Retinal pigment epithelial cell (primary cell): ENCODE measurements at regions not wholly inside any gene's neighbourhood (a gene's known extent, or its start where the extent isn't known, plus 50 kb on each side); places are given as distances from the start of the nearest gene placed in this dataset.

Source experiments
- DNase-seq: peaks from one replicate; pipeline ENCODE4 v3.0.0-alpha.2; 2010; ENCODE audit warnings: low read depth
- H3K4me3 ChIP-seq: 2 replicates; pipeline ENCODE4 v1.5.1; 2011; ENCODE audit warnings: mild to moderate bottlenecking, low read length, control low read depth, moderate library complexity
- TF ChIP-seq, protein P1 (sequence below): conservative IDR thresholded peaks from 2 replicates; pipeline ENCODE4 v1.5.1; 2011; ENCODE audit warnings: low read depth, low read length, control low read depth, inconsistent platforms

DNA sequence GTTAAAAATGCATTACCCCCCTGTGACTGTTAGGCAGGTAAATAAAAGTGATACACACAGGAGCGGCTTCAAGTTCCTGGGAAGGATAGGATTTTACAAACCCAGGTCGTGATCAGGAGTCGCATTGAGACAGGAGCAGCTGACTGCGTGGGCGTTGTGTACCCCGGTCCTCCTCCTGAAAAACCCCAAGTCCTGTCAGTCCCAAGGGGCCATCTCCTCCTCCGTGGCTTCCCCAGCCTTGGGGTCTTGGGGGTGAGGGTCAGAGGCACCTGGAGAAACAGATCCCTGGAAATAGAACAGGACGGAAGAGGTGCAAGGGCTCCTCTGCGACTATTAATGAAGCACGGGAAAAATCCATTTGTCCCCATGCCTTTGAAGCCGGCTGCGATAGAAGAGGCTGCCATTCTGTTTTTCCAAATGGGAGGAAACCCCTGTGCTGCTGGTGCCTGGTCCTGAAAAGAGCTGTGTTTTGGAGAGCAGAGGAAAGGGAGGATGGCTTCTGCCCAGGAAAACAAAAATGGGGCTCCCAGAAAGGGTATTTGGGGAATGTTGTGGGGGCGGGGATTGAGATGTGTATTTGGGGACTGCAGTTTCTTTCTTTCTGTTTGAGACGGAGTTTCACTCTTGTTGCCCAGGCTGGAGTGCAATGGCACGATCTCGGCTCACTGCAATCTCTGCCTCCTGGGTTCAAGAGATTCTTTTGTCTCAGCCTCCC lies 143.1 kb downstream of the ZNF664 start:
- no peak overlapping the region for H3K4me3 ChIP-seq
- TF ChIP-seq, protein P1, sequence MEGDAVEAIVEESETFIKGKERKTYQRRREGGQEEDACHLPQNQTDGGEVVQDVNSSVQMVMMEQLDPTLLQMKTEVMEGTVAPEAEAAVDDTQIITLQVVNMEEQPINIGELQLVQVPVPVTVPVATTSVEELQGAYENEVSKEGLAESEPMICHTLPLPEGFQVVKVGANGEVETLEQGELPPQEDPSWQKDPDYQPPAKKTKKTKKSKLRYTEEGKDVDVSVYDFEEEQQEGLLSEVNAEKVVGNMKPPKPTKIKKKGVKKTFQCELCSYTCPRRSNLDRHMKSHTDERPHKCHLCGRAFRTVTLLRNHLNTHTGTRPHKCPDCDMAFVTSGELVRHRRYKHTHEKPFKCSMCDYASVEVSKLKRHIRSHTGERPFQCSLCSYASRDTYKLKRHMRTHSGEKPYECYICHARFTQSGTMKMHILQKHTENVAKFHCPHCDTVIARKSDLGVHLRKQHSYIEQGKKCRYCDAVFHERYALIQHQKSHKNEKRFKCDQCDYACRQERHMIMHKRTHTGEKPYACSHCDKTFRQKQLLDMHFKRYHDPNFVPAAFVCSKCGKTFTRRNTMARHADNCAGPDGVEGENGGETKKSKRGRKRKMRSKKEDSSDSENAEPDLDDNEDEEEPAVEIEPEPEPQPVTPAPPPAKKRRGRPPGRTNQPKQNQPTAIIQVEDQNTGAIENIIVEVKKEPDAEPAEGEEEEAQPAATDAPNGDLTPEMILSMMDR = no peak

DNA sequence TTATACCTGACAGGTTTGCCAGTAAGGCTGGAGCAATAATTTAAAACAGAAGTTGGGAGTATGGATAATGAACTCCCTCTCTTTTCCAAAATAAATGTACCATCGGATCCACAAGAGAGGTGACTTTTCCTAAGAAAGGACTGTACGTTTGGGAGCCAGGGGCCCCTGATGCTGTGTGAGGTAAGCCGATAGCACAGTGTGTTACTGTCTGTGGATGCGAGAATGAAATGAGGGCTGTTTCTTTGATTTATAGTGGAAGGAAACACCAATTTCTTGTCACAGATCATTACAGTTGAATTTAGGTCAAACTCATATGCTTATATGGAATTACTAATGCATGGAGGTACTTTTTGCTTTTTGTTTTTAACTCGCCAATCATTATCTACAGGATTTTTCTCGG lies 147.7 kb downstream of the ZNF664 start:
- TF ChIP-seq, protein P1 = no peak
- no peak for DNase-seq
- no peak overlapping the region for H3K4me3 ChIP-seq

More for the DNA sequence above, 143.1 kb downstream of the ZNF664 start:
- no peak for DNase-seq

DNA sequence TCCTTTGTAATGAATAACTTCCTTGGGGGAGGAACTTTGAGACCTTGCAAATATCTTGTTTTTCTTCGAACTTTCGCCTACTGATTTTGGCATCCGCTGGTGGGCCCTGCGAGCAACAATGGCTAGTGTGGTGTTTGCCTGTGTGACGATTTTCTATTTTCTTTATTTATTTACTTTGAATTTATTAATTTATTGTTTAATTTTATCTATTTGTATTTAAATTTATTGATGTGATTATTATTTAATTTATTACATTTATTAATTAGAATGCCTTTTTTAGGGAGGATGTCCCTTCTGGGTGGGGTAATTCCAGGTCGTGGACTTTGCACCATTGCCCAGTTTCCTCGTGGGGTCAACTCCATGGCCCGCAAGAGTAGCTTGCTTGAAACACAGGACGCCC lies 149.7 kb downstream of the ZNF664 start:
- DNase-seq = no peak
- TF ChIP-seq, protein P1 = no peak
- no peak overlapping the region for H3K4me3 ChIP-seq

DNA sequence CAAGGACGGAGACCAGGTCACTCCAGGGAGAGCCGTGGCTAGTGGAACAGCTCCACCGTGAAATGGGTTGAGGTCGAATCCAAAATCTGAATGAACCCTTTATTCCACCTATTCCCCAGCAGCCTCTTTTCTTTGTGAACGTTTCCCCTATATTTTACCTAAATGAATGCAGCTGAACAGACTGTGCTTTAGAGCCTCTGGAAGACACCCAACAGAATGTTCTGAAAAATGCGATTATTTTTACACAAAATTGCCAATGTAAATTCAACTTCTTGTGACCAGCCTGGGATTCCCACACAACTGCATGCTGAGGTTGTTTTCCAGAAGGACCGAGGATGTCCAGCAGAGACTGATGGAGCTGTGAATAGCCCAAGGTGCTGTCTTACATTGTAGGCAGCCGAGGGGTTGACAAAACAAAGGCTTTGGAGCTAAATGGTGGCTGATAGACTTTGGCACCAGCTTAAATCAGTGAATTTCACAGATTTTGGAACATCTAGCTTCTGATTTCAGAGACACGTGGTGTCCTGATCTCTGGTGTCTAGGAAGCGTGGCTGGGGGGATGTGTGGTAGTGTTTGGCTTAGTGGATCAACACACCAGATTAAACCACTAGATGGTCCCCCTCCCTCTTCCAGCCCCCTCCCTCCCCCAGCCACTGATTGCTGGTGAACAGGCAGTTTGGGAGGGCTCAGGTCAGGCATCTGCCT lies 150.4 kb downstream of the ZNF664 start:
- H3K4me3 ChIP-seq = no peak overlapping the region
- no peak for DNase-seq
- TF ChIP-seq, protein P1 = no peak

DNA sequence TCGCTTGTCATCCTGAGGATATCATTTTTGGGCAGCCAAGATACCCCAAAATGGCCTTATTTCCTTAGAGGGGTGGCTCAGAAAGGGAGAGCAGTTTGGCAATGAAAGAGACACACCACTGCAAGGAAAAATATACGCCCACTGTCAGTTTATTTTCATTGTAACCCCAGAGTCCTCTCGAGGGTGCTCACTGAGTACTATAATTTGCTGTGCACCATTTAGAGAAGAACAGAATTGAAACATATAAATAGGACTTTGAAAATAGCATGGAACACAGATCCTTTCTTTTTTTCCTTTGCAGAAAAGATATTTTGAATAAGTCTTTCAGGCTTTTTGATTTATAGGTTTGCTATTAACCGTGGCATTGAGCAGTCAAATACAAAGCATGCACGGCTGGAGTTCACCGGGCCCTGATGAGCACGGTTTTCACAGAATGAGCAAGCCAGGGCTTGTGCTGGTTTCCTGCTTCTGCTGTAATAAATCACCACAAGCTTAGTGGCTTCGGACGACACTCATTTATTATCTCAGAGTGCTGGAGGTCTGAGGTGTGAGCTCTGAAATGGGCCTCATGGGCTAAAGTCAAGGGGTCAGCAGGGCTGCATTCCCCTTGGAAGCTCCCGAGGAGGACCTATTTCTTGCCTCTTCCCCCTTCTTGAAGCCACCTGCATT lies 152.3 kb downstream of the ZNF664 start:
- H3K4me3 ChIP-seq = no peak overlapping the region
- no peak for DNase-seq
- TF ChIP-seq, protein P1 = no peak

DNA sequence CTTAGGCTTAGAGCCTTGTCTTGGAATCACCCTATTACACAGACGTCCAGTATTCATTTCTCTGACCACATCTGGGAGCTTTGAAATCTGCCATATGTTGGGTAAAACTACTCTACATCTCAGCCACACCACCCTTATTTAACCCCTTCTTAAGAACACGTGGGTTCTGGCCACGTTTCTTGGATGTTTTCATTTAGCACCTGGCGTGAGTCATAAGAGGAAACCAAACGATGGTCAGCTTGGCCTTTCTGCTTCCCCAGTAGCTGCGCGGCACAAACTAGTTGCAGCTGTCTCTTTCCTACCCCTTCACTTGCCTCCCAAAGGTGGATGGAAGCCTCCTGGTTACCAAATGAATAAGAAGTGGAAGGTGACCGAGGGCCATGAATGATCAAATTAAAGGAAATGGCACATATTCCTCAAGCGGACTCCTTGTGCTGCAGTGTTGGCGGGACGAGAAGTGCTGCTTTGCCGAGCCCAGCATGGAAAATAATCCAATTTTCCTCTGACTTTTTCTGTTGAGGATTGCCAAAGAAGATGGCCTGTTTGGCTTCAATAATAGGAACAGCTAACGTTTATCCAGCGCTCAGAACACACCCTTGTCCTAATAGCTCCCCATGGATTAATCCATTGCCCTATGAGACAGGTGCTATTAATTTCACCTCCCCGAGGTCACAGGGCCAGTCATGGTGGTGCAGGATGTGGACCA lies 154.1 kb downstream of the ZNF664 start:
- DNase-seq = no peak
- no peak overlapping the region for H3K4me3 ChIP-seq
- TF ChIP-seq, protein P1 = no peak
